ENCODE measurements at regions not wholly inside any gene's neighbourhood (a gene's known extent, or its start where the extent isn't known, plus 50 kb on each side); places are given as distances from the start of the nearest gene placed in this dataset.

GRCh38 chr17:65434878-65435277, 126.6 kb downstream of the AXIN2 start:
- no peak overlapping the region for H3K4ac ChIP-seq (ENCODE audit: low read length)
- H3K9me3 ChIP-seq (replicated peaks in 1 of 2; ENCODE audit: control insufficient read depth in 2 of 2, insufficient read depth in 1 of 2, low read depth in 1 of 2, low read length in 2 of 2), result peaks cover 7 to 12% of the 10 kb centered on the region in 2 donors
- no peak overlapping the region for H3K9ac ChIP-seq (ENCODE audit: low read depth, low read length, poor library complexity)
- no peak for DNase-seq (ENCODE audit: low spot score)
- H3K4me3 ChIP-seq (ENCODE audit: low read length in 2 of 2), result no peak overlapping the region
- H3K27me3 ChIP-seq (ENCODE audit: control insufficient read depth in 3 of 3, insufficient read depth in 3 of 3, low read depth in 1 of 3, low read length in 3 of 3), result no peaks in the 10 kb centered on the region
- no peak overlapping the region for H4K91ac ChIP-seq (ENCODE audit: low read depth, low read length, poor library complexity)
- H3K27ac ChIP-seq (replicated peaks; ENCODE audit: low read length), result no peak overlapping the region
- no CpG with 5 or more reads among the region's 2 CpGs for WGBS, 2 donors (ENCODE audit: extremely low coverage in 2 of 2, insufficient read length in 2 of 2, insufficient replicate concordance in 1 of 2)
- no peak overlapping the region for H3K18ac ChIP-seq (ENCODE audit: low read length)
- no peak overlapping the region for H2BK5ac ChIP-seq (ENCODE audit: low read length)
- H3K4me1 ChIP-seq (ENCODE audit: control insufficient read depth in 2 of 2, insufficient read depth in 1 of 2, low read depth in 1 of 2, low read length in 2 of 2), result peaks cover 6 to 7% of the 10 kb centered on the region in 2 donors
- H2BK120ac ChIP-seq (ENCODE audit: low read depth, low read length), result no peak overlapping the region
- H3K14ac ChIP-seq (ENCODE audit: low read length), result no peak overlapping the region
- H2BK12ac ChIP-seq (ENCODE audit: low read length), result no peak overlapping the region
- H2BK15ac ChIP-seq (ENCODE audit: low read length), result no peak overlapping the region
- H3K36me3 ChIP-seq (replicated peaks in 1 of 2; ENCODE audit: control insufficient read depth in 2 of 2, insufficient read depth in 2 of 2, low read length in 2 of 2), result no peaks in the 10 kb centered on the region
- no peaks in the 10 kb centered on the region for H3K79me1 ChIP-seq (ENCODE audit: low read depth, low read length)
- no peak overlapping the region for H2AK5ac ChIP-seq (ENCODE audit: low read depth, low read length)
- no peak overlapping the region for H2AFZ ChIP-seq (ENCODE audit: low read length)
- no peak overlapping the region for H3K4me2 ChIP-seq (ENCODE audit: insufficient read depth, low read length, poor library complexity, severe bottlenecking)
- H4K8ac ChIP-seq (ENCODE audit: low read depth, low read length), result no peak overlapping the region
- no peak overlapping the region for H3K23ac ChIP-seq (ENCODE audit: low read depth, low read length, poor library complexity)

GRCh38 chr17:65434251-65434650, 127.2 kb downstream of the AXIN2 start:
- Histone ChIP-seq H3K18ac (ENCODE audit: low read length) (no peak overlapping the region), H3K27ac (replicated peaks; ENCODE audit: low read length) (no peak overlapping the region), H4K91ac (ENCODE audit: low read depth, low read length, poor library complexity) (no peak overlapping the region), H2BK120ac (ENCODE audit: low read depth, low read length) (no peak overlapping the region), H4K8ac (ENCODE audit: low read depth, low read length) (no peak overlapping the region), H3K9me3 (replicated peaks in 1 of 2; ENCODE audit: control insufficient read depth in 2 of 2, insufficient read depth in 1 of 2, low read depth in 1 of 2, low read length in 2 of 2) (peaks cover 8 to 12% of the 10 kb centered on the region in 2 donors), H3K4me1 (ENCODE audit: control insufficient read depth in 2 of 2, insufficient read depth in 1 of 2, low read depth in 1 of 2, low read length in 2 of 2) (peaks cover 6 to 7% of the 10 kb centered on the region in 2 donors), H2AK5ac (ENCODE audit: low read depth, low read length) (no peak overlapping the region), H2AFZ (ENCODE audit: low read length) (no peak overlapping the region), H3K23ac (ENCODE audit: low read depth, low read length, poor library complexity) (no peak overlapping the region), H3K79me1 (ENCODE audit: low read depth, low read length) (no peaks in the 10 kb centered on the region), H3K27me3 (ENCODE audit: control insufficient read depth in 3 of 3, insufficient read depth in 3 of 3, low read depth in 1 of 3, low read length in 3 of 3) (no peaks in the 10 kb centered on the region), H3K9ac (ENCODE audit: low read depth, low read length, poor library complexity) (no peak overlapping the region), H3K4me3 (ENCODE audit: low read length in 2 of 2) (no peak overlapping the region), H3K4ac (ENCODE audit: low read length) (no peak overlapping the region), H2BK5ac (ENCODE audit: low read length) (no peak overlapping the region), H2BK12ac (ENCODE audit: low read length) (no peak overlapping the region), H2BK15ac (ENCODE audit: low read length) (no peak overlapping the region), H3K4me2 (ENCODE audit: insufficient read depth, low read length, poor library complexity, severe bottlenecking) (no peak overlapping the region), H3K36me3 (replicated peaks in 1 of 2; ENCODE audit: control insufficient read depth in 2 of 2, insufficient read depth in 2 of 2, low read length in 2 of 2) (no peaks in the 10 kb centered on the region), H3K14ac (ENCODE audit: low read length) (no peak overlapping the region)
- no peak for DNase-seq (ENCODE audit: low spot score)
- no CpG with 5 or more reads among the region's 7 CpGs for WGBS, 2 donors (ENCODE audit: extremely low coverage in 2 of 2, insufficient read length in 2 of 2, insufficient replicate concordance in 1 of 2)

- no peak for DNase-seq (ENCODE audit: low spot score)
- Histone ChIP-seq H3K14ac (ENCODE audit: low read length) (no peak overlapping the region), H3K23ac (ENCODE audit: low read depth, low read length, poor library complexity) (no peak overlapping the region), H3K27ac (replicated peaks; ENCODE audit: low read length) (no peak overlapping the region), H3K4me1 (ENCODE audit: control insufficient read depth in 2 of 2, insufficient read depth in 1 of 2, low read depth in 1 of 2, low read length in 2 of 2) (peaks cover under 1 to 1% of the 10 kb centered on the region in 2 donors), H3K4me2 (ENCODE audit: insufficient read depth, low read length, poor library complexity, severe bottlenecking) (no peak overlapping the region), H2BK15ac (ENCODE audit: low read length) (no peak overlapping the region), H2AK5ac (ENCODE audit: low read depth, low read length) (no peak overlapping the region), H2BK5ac (ENCODE audit: low read length) (no peak overlapping the region), H3K27me3 (ENCODE audit: control insufficient read depth in 3 of 3, insufficient read depth in 3 of 3, low read depth in 1 of 3, low read length in 3 of 3) (no peaks in the 10 kb centered on the region), H3K9ac (ENCODE audit: low read depth, low read length, poor library complexity) (no peak overlapping the region), H2BK12ac (ENCODE audit: low read length) (no peak overlapping the region), H3K4me3 (ENCODE audit: low read length in 2 of 2) (no peak overlapping the region), H3K18ac (ENCODE audit: low read length) (no peak overlapping the region), H4K91ac (ENCODE audit: low read depth, low read length, poor library complexity) (no peak overlapping the region), H3K9me3 (replicated peaks in 1 of 2; ENCODE audit: control insufficient read depth in 2 of 2, insufficient read depth in 1 of 2, low read depth in 1 of 2, low read length in 2 of 2) (peaks cover 8 to 12% of the 10 kb centered on the region in 2 donors), H3K79me1 (ENCODE audit: low read depth, low read length) (no peaks in the 10 kb centered on the region), H3K4ac (ENCODE audit: low read length) (no peak overlapping the region), H2BK120ac (ENCODE audit: low read depth, low read length) (no peak overlapping the region), H2AFZ (ENCODE audit: low read length) (no peak overlapping the region), H4K8ac (ENCODE audit: low read depth, low read length) (no peak overlapping the region), H3K36me3 (replicated peaks in 1 of 2; ENCODE audit: control insufficient read depth in 2 of 2, insufficient read depth in 2 of 2, low read length in 2 of 2) (no peaks in the 10 kb centered on the region)
- no CpG with 5 or more reads among the region's 4 CpGs for WGBS, 2 donors (ENCODE audit: extremely low coverage in 2 of 2, insufficient read length in 2 of 2, insufficient replicate concordance in 1 of 2)
Observed at GRCh38 chr17:65433592-65433991, 127.9 kb downstream of the AXIN2 start.

GRCh38 chr17:65433157-65433556, 128.3 kb downstream of the AXIN2 start:
- no peak overlapping the region for H3K18ac ChIP-seq (ENCODE audit: low read length)
- no peak for DNase-seq (ENCODE audit: low spot score)
- no peak overlapping the region for H2BK5ac ChIP-seq (ENCODE audit: low read length)
- H4K91ac ChIP-seq (ENCODE audit: low read depth, low read length, poor library complexity), result no peak overlapping the region
- H3K14ac ChIP-seq (ENCODE audit: low read length), result no peak overlapping the region
- H3K9ac ChIP-seq (ENCODE audit: low read depth, low read length, poor library complexity), result no peak overlapping the region
- no peak overlapping the region for H2BK12ac ChIP-seq (ENCODE audit: low read length)
- H3K4me2 ChIP-seq (ENCODE audit: insufficient read depth, low read length, poor library complexity, severe bottlenecking), result no peak overlapping the region
- H2AK5ac ChIP-seq (ENCODE audit: low read depth, low read length), result no peak overlapping the region
- no peak overlapping the region for H3K23ac ChIP-seq (ENCODE audit: low read depth, low read length, poor library complexity)
- H4K8ac ChIP-seq (ENCODE audit: low read depth, low read length), result no peak overlapping the region
- no CpG with 5 or more reads among the region's 1 CpG for WGBS, 2 donors (ENCODE audit: extremely low coverage in 2 of 2, insufficient read length in 2 of 2, insufficient replicate concordance in 1 of 2)
- H3K79me1 ChIP-seq (ENCODE audit: low read depth, low read length), result no peaks in the 10 kb centered on the region
- no peak overlapping the region for H3K27ac ChIP-seq (replicated peaks; ENCODE audit: low read length)
- H3K4me3 ChIP-seq (ENCODE audit: low read length in 2 of 2), result no peak overlapping the region
- peaks cover 8 to 12% of the 10 kb centered on the region in 2 donors for H3K9me3 ChIP-seq (replicated peaks in 1 of 2; ENCODE audit: control insufficient read depth in 2 of 2, insufficient read depth in 1 of 2, low read depth in 1 of 2, low read length in 2 of 2)
- no peak overlapping the region for H2AFZ ChIP-seq (ENCODE audit: low read length)
- H3K27me3 ChIP-seq (ENCODE audit: control insufficient read depth in 3 of 3, insufficient read depth in 3 of 3, low read depth in 1 of 3, low read length in 3 of 3), result no peaks in the 10 kb centered on the region
- no peak overlapping the region for H2BK15ac ChIP-seq (ENCODE audit: low read length)
- H3K36me3 ChIP-seq (replicated peaks in 1 of 2; ENCODE audit: control insufficient read depth in 2 of 2, insufficient read depth in 2 of 2, low read length in 2 of 2), result no peaks in the 10 kb centered on the region
- H2BK120ac ChIP-seq (ENCODE audit: low read depth, low read length), result no peak overlapping the region
- no peaks in the 10 kb centered on the region for H3K4me1 ChIP-seq (ENCODE audit: control insufficient read depth in 2 of 2, insufficient read depth in 1 of 2, low read depth in 1 of 2, low read length in 2 of 2)
- H3K4ac ChIP-seq (ENCODE audit: low read length), result no peak overlapping the region

All from neuronal stem cell (in vitro differentiated cells).